Thyroid gland (tissue), 4 donors: ENCODE measurements at regions not wholly inside any gene's neighbourhood (a gene's known extent, or its start where the extent isn't known, plus 50 kb on each side); places are given as distances from the start of the nearest gene placed in this dataset.

Experiments
- DNase-seq, 2 donors: peaks; one replicate each; pipeline ENCODE4 v3.0.0-alpha.2; 2019
- H3K27ac ChIP-seq, 3 donors: fragments of 200-600 bp; sonication (generic); 1 replicate in 2 of 3; 2 replicates in 1 of 3; pipeline ENCODE4 v1.5.1; 2016 to 2019; ENCODE audit warnings: mild to moderate bottlenecking in 1 of 3, moderate library complexity in 1 of 3
- H3K27me3 ChIP-seq: fragments of 200-600 bp; sonication (generic); one replicate; pipeline ENCODE4 v1.5.1; 2019
- H3K36me3 ChIP-seq, 2 donors: fragments of 200-600 bp; sonication (generic); one replicate each; pipeline ENCODE4 v1.5.1; 2016 to 2019
- H3K4me1 ChIP-seq, 2 donors: fragments of 200-600 bp; sonication (generic); one replicate each; pipeline ENCODE4 v1.5.1; 2017 to 2019
- H3K4me3 ChIP-seq, 3 donors: fragments of 200-600 bp; sonication (generic); replicated peaks in 1 of 3; 1 replicate in 2 of 3; 2 replicates in 1 of 3; pipeline ENCODE4 v1.5.1; 2016; ENCODE audit warnings: mild to moderate bottlenecking in 1 of 3
- H3K9me3 ChIP-seq: fragments of 200-600 bp; sonication (generic); one replicate; pipeline ENCODE4 v1.5.1; 2017
- CTCF ChIP-seq, 6 experiments: fragments of 200-600 bp in 3 of 6; fragments of 450-650 bp in 3 of 6; sonication (generic) in 3 of 6; IDR thresholded peaks; one replicate each; pipeline ENCODE4 v1.5.1; 2016 to 2019; ENCODE audit warnings: antibody characterized with exemption in 6 of 6, mild to moderate bottlenecking in 2 of 6, inconsistent platforms in 1 of 6, moderate library complexity in 1 of 6
- POLR2A ChIP-seq, 2 donors: fragments of 450-650 bp; IDR thresholded peaks; one replicate each; pipeline ENCODE4 v1.6.1; 2017; ENCODE audit warnings: antibody characterized with exemption in 2 of 2, mild to moderate bottlenecking in 2 of 2, moderate library complexity in 1 of 2
- WGBS, 2 donors: methylation state at CpG; one replicate each; pipeline ENCODE4 v1.1.5; 2017; 5-methylcytosine and 5-hydroxymethylcytosine counted together
- intact Hi-C: fragments of 100-400 bp; cut with DNase I; formaldehyde crosslinking; loops from one replicate; pipeline ENCODE4 v1.15.1; 2023

GRCh38 chr4:29972121-29972520 is 748.0 kb upstream of the PCDH7 start:
- TF ChIP-seq CTCF (IDR thresholded peaks at IDR 0.05) (no peak), POLR2A (IDR thresholded peaks at IDR 0.05) (no peak)
- intact Hi-C loops = no loop called here

GRCh38 chr4:29983890-29984289 is 736.3 kb upstream of the PCDH7 start:
- WGBS, 2 donors = 85 to 96% methylated on average over 3 of the region's 3 CpGs
- H3K4me3 ChIP-seq = no peak overlapping the region
- H3K4me1 ChIP-seq = no peaks in the 10 kb centered on the region
- H3K36me3 ChIP-seq = no peaks in the 10 kb centered on the region
- no peak for DNase-seq
- no peak overlapping the region for H3K27ac ChIP-seq
- H3K9me3 ChIP-seq = no peaks in the 10 kb centered on the region
- TF ChIP-seq CTCF (IDR thresholded peaks at IDR 0.05) (no peak), POLR2A (IDR thresholded peaks at IDR 0.05) (no peak)
- intact Hi-C loops = no loop called here
- no peaks in the 10 kb centered on the region for H3K27me3 ChIP-seq

More at GRCh38 chr4:29972121-29972520, 748.0 kb upstream of the PCDH7 start:
- Histone ChIP-seq H3K9me3 (no peaks in the 10 kb centered on the region), H3K4me3 (no peak overlapping the region), H3K36me3 (no peaks in the 10 kb centered on the region), H3K27ac (no peak overlapping the region), H3K27me3 (no peaks in the 10 kb centered on the region), H3K4me1 (no peaks in the 10 kb centered on the region)
- DNase-seq = no peak
- 85% methylated on average over 3 of the region's 3 CpGs for WGBS, 2 donors

- DNase-seq = no peak
- Histone ChIP-seq H3K27me3 (no peaks in the 10 kb centered on the region), H3K4me3 (no peak overlapping the region), H3K4me1 (no peaks in the 10 kb centered on the region), H3K27ac (no peak overlapping the region), H3K9me3 (no peaks in the 10 kb centered on the region), H3K36me3 (no peaks in the 10 kb centered on the region)
- WGBS, 2 donors = 72 to 79% methylated on average over 1 of the region's 1 CpG
- intact Hi-C loops = no loop called here
- TF ChIP-seq CTCF (IDR thresholded peaks at IDR 0.05) (no peak), POLR2A (IDR thresholded peaks at IDR 0.05) (no peak)
Measured at GRCh38 chr4:30001628-30002027, 718.5 kb upstream of the PCDH7 start.

- H3K9me3 ChIP-seq = no peaks in the 10 kb centered on the region
- H3K27me3 ChIP-seq = no peaks in the 10 kb centered on the region
- no peak for DNase-seq
- no peak overlapping the region for H3K4me3 ChIP-seq
- intact Hi-C loops = no loop called here
- no peak overlapping the region for H3K27ac ChIP-seq
- H3K4me1 ChIP-seq = no peaks in the 10 kb centered on the region
- H3K36me3 ChIP-seq = no peaks in the 10 kb centered on the region
- 85 to 87% methylated on average over 3 of the region's 3 CpGs for WGBS, 2 donors
- TF ChIP-seq CTCF (IDR thresholded peaks at IDR 0.05) = no peak
Measured at GRCh38 chr4:30002341-30002740, 717.8 kb upstream of the PCDH7 start.

- H3K9me3 ChIP-seq = no peaks in the 10 kb centered on the region
- H3K36me3 ChIP-seq = no peaks in the 10 kb centered on the region
- intact Hi-C loops = no loop called here
- H3K4me3 ChIP-seq = no peak overlapping the region
- H3K27ac ChIP-seq = no peak overlapping the region
- H3K4me1 ChIP-seq = no peaks in the 10 kb centered on the region
- no peak for TF ChIP-seq CTCF (IDR thresholded peaks at IDR 0.05)
- no peak for TF ChIP-seq POLR2A (IDR thresholded peaks at IDR 0.05)
- no peak for DNase-seq
- H3K27me3 ChIP-seq = no peaks in the 10 kb centered on the region
- 79 to 91% methylated on average over 4 of the region's 4 CpGs for WGBS, 2 donors
Measured at GRCh38 chr4:30005995-30006394, 714.2 kb upstream of the PCDH7 start.
